ENCODE measurements at regions not wholly inside any gene's neighbourhood (a gene's known extent, or its start where the extent isn't known, plus 50 kb on each side); places are given as distances from the start of the nearest gene placed in this dataset.

DNA sequence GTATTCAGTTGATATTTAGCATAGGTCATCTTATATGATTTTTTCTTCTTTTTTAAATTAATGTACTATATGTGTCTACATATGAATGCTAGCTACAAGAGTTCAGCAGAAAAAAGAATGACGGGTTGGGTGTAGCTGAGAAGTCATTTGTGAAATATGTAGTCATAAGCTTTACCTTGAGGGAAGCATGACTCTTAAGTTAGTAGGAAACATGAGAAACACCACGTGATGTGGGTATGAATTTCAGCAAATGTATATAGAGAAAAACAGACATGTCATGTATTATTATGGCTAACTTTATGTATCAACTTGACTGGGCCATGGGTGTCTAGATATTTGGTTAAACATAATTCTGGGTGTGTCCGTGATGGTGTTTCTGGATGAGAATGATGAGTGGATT is 125.0 kb downstream of the RAP2B start:
- TF ChIP-seq, protein P1, sequence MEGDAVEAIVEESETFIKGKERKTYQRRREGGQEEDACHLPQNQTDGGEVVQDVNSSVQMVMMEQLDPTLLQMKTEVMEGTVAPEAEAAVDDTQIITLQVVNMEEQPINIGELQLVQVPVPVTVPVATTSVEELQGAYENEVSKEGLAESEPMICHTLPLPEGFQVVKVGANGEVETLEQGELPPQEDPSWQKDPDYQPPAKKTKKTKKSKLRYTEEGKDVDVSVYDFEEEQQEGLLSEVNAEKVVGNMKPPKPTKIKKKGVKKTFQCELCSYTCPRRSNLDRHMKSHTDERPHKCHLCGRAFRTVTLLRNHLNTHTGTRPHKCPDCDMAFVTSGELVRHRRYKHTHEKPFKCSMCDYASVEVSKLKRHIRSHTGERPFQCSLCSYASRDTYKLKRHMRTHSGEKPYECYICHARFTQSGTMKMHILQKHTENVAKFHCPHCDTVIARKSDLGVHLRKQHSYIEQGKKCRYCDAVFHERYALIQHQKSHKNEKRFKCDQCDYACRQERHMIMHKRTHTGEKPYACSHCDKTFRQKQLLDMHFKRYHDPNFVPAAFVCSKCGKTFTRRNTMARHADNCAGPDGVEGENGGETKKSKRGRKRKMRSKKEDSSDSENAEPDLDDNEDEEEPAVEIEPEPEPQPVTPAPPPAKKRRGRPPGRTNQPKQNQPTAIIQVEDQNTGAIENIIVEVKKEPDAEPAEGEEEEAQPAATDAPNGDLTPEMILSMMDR (IDR thresholded peaks at IDR 0.05 in 8 of 11, conservative IDR thresholded peaks at IDR 0.05 in 3 of 11), result no peak
- TF ChIP-seq POLR2A (IDR thresholded peaks at IDR 0.05), result no peak

Measured in spleen (tissue), 7 donors.